Endothelial cell of umbilical vein (primary cell): ENCODE measurements at regions not wholly inside any gene's neighbourhood (a gene's known extent, or its start where the extent isn't known, plus 50 kb on each side); places are given as distances from the start of the nearest gene placed in this dataset.

ENCODE experiments used
- BruUV-seq: library from RNA; stranded (reverse); fragments of 400-500 nt; replicated peaks from 2 replicates; lab custom pipeline; 2021; lab: Mats Ljungman, UMichigan
- CTCF ChIA-PET: fragments of 300-600, 350-600 bp; sonication (Branson Sonifier 250); formaldehyde crosslinking; loops from one replicate; lab custom pipeline; 2021; ENCODE audit warnings: antibody characterized with exemption, inconsistent platforms; lab: Charles Lee
- POLR2A ChIA-PET: fragments of 300-600, 350-600 bp; sonication (Branson Sonifier 250); formaldehyde crosslinking; loops from one replicate; lab custom pipeline; 2021; ENCODE audit warnings: antibody characterized with exemption, inconsistent platforms; lab: Charles Lee
- DNase-seq: peaks from one replicate; pipeline ENCODE4 v3.0.0-alpha.2; 2011; ENCODE audit warnings: low read depth, low spot score
- FAIRE-seq: peaks from 2 replicates; lab custom pipeline; 2011; peaks lifted over from hg19 to GRCh38; lab: Jason Lieb, UNC
- H2AFZ ChIP-seq: 2 replicates; pipeline ENCODE4 v1.6.0; 2012; ENCODE audit warnings: low read depth, low read length, control low read depth, inconsistent platforms
- H3K27ac ChIP-seq: 2 replicates; pipeline ENCODE4 v1.5.1; 2011; ENCODE audit warnings: low read depth, mild to moderate bottlenecking, control low read depth, low read length, moderate library complexity; ENCODE audit not compliant: insufficient read depth
- H3K27me3 ChIP-seq, 2 experiments: 2 replicates each; pipeline versions ENCODE4 v1.6.0 to v1.6.1; 2011; ENCODE audit warnings: low read length in 2 of 2, mixed read lengths in 1 of 2; ENCODE audit not compliant: control insufficient read depth in 2 of 2, insufficient read depth in 2 of 2
- H3K36me3 ChIP-seq, 2 experiments: 2 replicates in 1 of 2; 3 replicates in 1 of 2; pipeline ENCODE4 v1.5.1; 2011; ENCODE audit warnings: low read length in 2 of 2, mild to moderate bottlenecking in 1 of 2, moderate library complexity in 1 of 2; ENCODE audit not compliant: control insufficient read depth in 2 of 2, insufficient read depth in 2 of 2; ENCODE audit errors: extremely low read depth in 1 of 2
- H3K4me1 ChIP-seq: 3 replicates; pipeline ENCODE4 v1.5.1; 2011; ENCODE audit warnings: mild to moderate bottlenecking, low read length; ENCODE audit not compliant: control insufficient read depth, insufficient read depth; ENCODE audit errors: extremely low read depth
- H3K4me2 ChIP-seq: 2 replicates; pipeline ENCODE4 v1.6.1; 2011; ENCODE audit warnings: low read length, control low read depth, mixed read lengths; ENCODE audit not compliant: insufficient read depth
- H3K4me3 ChIP-seq, 3 experiments: fragments of 200-600 bp in 1 of 3; sonication (generic), shearing (Covaris generic) in 1 of 3; replicated peaks in 1 of 3; 2 replicates each; pipeline ENCODE4 v1.5.1; 2011 to 2016; ENCODE audit warnings: control low read depth in 3 of 3, low read length in 3 of 3, mild to moderate bottlenecking in 2 of 3, inconsistent platforms in 1 of 3, low read depth in 1 of 3, moderate library complexity in 1 of 3; ENCODE audit not compliant: insufficient read depth in 1 of 3
- H3K79me2 ChIP-seq: 2 replicates; pipeline ENCODE4 v1.6.0; 2012; ENCODE audit warnings: low read length, inconsistent platforms; ENCODE audit not compliant: control insufficient read depth, insufficient read depth
- H3K9ac ChIP-seq: replicated peaks from 2 replicates; pipeline ENCODE3; 2011; ENCODE audit warnings: low read length, control low read depth; ENCODE audit not compliant: insufficient read depth; ENCODE audit errors: extremely low read depth
- H3K9me1 ChIP-seq: replicated peaks from 3 replicates; pipeline ENCODE4 v1.6.0; 2011; ENCODE audit warnings: mild to moderate bottlenecking, low read length; ENCODE audit not compliant: control insufficient read depth, insufficient read depth; ENCODE audit errors: extremely low read depth
- H3K9me3 ChIP-seq: replicated peaks from 2 replicates; pipeline ENCODE4 v1.5.1; 2012; ENCODE audit warnings: low read length, inconsistent platforms; ENCODE audit not compliant: control insufficient read depth, insufficient read depth
- H4K20me1 ChIP-seq: replicated peaks from 2 replicates; pipeline ENCODE3; 2011; ENCODE audit warnings: mild to moderate bottlenecking, low read length; ENCODE audit not compliant: control insufficient read depth, insufficient read depth; ENCODE audit errors: extremely low read depth
- EZH2 ChIP-seq: IDR thresholded peaks from 2 replicates; pipeline ENCODE4 v1.6.1; 2012; ENCODE audit warnings: borderline replicate concordance, low read depth, mild to moderate bottlenecking, moderate library complexity, low read length, inconsistent platforms; ENCODE audit not compliant: severe bottlenecking
- FOS ChIP-seq: IDR thresholded peaks from 2 replicates; pipeline ENCODE4 v1.6.1; 2011; ENCODE audit warnings: mild to moderate bottlenecking, low read length, moderate library complexity, borderline replicate concordance; ENCODE audit not compliant: insufficient read depth
- GATA2 ChIP-seq: IDR thresholded peaks from 2 replicates; pipeline ENCODE4 v1.7.0; 2011; ENCODE audit warnings: low read depth, mild to moderate bottlenecking, moderate library complexity, mixed read lengths, low read length; ENCODE audit not compliant: insufficient read length, insufficient read depth
- JUN ChIP-seq: IDR thresholded peaks from 2 replicates; pipeline ENCODE4 v1.6.1; 2011; ENCODE audit warnings: borderline replicate concordance, low read depth; ENCODE audit not compliant: insufficient read length, insufficient read depth
- MYC ChIP-seq: IDR thresholded peaks from one replicate; pipeline ENCODE4 v1.6.1; 2011; ENCODE audit warnings: mild to moderate bottlenecking, low read depth, low read length
- POLR2A ChIP-seq: IDR thresholded peaks from 2 replicates; pipeline ENCODE4 v1.6.1; 2012; ENCODE audit warnings: low read depth, mild to moderate bottlenecking, control low read depth, low read length
- POLR2AphosphoS5 ChIP-seq: IDR thresholded peaks from 2 replicates; pipeline ENCODE4 v1.6.1; 2012; ENCODE audit warnings: low read depth, mild to moderate bottlenecking, control low read depth, low read length, moderate library complexity; ENCODE audit not compliant: insufficient read depth
- dilution Hi-C: fragments of 300-500 bp; cut with MboI; formaldehyde crosslinking; loops from one replicate; pipeline ENCODE4 v1.15.0; 2019; ENCODE audit warnings: low sequenced_read_pairs; ENCODE audit not compliant: extremely low pct_ligation_motif_present
- intact Hi-C: fragments of 100-400 bp; cut with micrococcal nuclease; formaldehyde crosslinking; loops from one replicate; pipeline ENCODE4 v1.10.0; 2022
- TF ChIP-seq, protein P1 (sequence below): IDR thresholded peaks from 2 replicates; pipeline ENCODE4 v1.6.1; 2011; ENCODE audit not compliant: insufficient read depth, insufficient read length
- TF ChIP-seq, protein P2 (sequence below), 2 donors: IDR thresholded peaks; 1 replicate in 1 of 2; 2 replicates in 1 of 2; pipeline ENCODE4 v1.5.1; 2011; ENCODE audit warnings: low read length in 2 of 2, mild to moderate bottlenecking in 2 of 2, moderate library complexity in 2 of 2, control low read depth in 1 of 2, inconsistent platforms in 1 of 2, low read depth in 1 of 2; ENCODE audit not compliant: insufficient read depth in 1 of 2; ENCODE audit errors: extremely low read depth in 1 of 2

DNA sequence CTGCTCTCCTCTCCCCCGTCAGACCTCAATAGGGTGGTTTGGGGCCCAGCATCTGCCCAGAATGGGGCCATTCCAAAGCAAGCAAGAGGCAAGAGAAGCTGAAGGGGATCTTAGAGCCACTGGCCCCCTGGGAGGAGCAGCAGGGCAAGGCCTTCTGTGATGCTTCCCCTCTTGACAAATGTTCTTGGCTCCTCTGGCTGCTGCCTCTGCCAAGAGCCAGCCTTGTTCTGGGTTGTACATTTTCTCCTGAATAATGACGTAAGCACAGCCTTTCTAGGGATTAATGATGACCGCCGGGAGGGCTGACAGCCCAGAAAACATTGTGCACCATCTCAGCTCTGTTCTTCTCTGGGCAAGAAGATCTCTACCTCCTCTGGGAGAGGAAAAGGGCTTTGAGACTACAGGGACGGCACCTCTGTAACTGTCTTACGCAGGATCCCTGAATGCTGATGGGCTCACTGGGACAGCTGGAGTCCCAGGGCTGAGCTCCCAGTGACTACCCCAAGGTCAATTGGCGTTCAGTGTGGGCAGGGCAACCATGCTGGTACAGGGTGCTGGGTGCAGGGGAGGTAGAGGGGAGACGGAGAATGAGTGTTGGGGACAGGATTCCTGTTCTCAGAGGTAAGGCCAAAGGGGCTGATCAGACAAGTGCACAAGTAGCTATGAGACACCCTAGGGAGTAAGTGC lies 253.3 kb downstream of the FAM43A start:
- TF ChIP-seq, protein P1, sequence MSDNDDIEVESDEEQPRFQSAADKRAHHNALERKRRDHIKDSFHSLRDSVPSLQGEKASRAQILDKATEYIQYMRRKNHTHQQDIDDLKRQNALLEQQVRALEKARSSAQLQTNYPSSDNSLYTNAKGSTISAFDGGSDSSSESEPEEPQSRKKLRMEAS: no peak
- TF ChIP-seq GATA2 (no peak), JUN (no peak), EZH2 (no peak), POLR2AphosphoS5 (no peak), MYC (no peak), POLR2A (no peak), FOS (no peak)
- TF ChIP-seq, protein P2, sequence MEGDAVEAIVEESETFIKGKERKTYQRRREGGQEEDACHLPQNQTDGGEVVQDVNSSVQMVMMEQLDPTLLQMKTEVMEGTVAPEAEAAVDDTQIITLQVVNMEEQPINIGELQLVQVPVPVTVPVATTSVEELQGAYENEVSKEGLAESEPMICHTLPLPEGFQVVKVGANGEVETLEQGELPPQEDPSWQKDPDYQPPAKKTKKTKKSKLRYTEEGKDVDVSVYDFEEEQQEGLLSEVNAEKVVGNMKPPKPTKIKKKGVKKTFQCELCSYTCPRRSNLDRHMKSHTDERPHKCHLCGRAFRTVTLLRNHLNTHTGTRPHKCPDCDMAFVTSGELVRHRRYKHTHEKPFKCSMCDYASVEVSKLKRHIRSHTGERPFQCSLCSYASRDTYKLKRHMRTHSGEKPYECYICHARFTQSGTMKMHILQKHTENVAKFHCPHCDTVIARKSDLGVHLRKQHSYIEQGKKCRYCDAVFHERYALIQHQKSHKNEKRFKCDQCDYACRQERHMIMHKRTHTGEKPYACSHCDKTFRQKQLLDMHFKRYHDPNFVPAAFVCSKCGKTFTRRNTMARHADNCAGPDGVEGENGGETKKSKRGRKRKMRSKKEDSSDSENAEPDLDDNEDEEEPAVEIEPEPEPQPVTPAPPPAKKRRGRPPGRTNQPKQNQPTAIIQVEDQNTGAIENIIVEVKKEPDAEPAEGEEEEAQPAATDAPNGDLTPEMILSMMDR (IDR thresholded peaks at IDR 0.05; ENCODE audit: extremely low read depth in 1 of 2, insufficient read depth in 1 of 2, low read depth in 1 of 2, low read length in 2 of 2): no peak
- dilution Hi-C loops (no loop called here), intact Hi-C loops (no loop called here)
- Histone ChIP-seq H3K36me3 (no peaks in the 10 kb centered on the region), H3K27me3 (no peaks in the 10 kb centered on the region), H3K79me2 (no peaks in the 10 kb centered on the region), H3K4me3 (no peak overlapping the region), H4K20me1 (no peaks in the 10 kb centered on the region), H2AFZ (no peak overlapping the region), H3K9ac (no peak overlapping the region), H3K27ac (no peak overlapping the region), H3K9me3 (peaks cover 5% of the 10 kb centered on the region), H3K4me1 (no peaks in the 10 kb centered on the region), H3K4me2 (no peak overlapping the region), H3K9me1 (no peaks in the 10 kb centered on the region)
- FAIRE-seq: no peak
- BruUV-seq: no TSS peak
- no peak for DNase-seq
- ChIA-PET CTCF (interaction anchor here (0.8 kb wide), 1 partner anchor 9 kb away, joined by 3 read pairs; no protein-coding TSS in a partner anchor), POLR2A (no interaction called here)
